ENCODE measurements at regions not wholly inside any gene's neighbourhood (a gene's known extent, or its start where the extent isn't known, plus 50 kb on each side); places are given as distances from the start of the nearest gene placed in this dataset.
"Not testable (repeated sequence)": the region's sequence is repeated elsewhere in the genome, so short reads cannot be mapped to it uniquely, and the experiment has no call there.

DNA sequence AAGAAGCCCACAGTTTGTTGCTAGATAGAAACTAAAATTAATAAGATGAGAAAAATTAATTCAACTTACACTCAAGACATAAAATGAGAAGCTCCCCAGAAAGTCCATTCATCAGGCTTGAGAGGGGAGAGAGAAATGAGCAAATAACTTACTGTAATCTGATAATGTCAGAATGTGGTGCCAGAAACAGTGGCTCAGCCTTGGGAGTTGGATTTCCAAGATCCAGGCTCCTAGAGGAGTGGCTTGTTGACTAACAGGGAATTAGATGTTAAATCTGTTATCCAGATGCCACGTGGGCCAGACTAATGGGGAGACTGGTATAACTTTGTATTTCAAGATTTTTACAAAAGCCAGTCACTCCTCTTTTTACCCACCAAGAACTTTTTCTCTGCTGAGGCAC, 458.2 kb downstream of the GADD45G start:
- no peak for DNase-seq (ENCODE audit: low spot score)

- no peak for DNase-seq (ENCODE audit: low spot score)
Observed at GRCh38 chr9:90064248-90064647, 459.4 kb downstream of the GADD45G start.

GRCh38 chr9:90064971-90065370, 460.2 kb downstream of the GADD45G start:
- no peak for DNase-seq (ENCODE audit: low spot score)

- DNase-seq (ENCODE audit: low spot score) = no peak
Observed at GRCh38 chr9:90065851-90066250, 461.0 kb downstream of the GADD45G start.

DNA sequence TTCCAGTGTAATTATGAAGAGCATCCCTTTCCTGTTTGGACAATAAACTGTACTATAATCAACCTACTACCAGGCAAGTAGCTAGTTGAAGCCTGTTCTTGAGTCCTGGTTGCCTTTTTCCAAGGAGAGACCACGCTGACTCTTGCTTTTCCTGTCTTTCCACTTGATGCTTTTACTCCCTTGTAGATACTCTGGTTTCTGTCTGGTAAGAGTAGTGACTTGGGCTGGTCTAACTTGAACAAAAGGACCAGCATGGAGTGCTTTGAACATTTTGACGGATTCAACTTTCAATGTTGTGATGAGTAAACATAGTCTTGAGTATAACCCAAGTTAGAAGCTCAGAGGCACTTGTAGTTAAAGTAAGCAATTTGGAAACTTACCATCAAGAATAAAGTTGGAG, 464.3 kb downstream of the GADD45G start:
- DNase-seq (ENCODE audit: low spot score) = no peak

DNA sequence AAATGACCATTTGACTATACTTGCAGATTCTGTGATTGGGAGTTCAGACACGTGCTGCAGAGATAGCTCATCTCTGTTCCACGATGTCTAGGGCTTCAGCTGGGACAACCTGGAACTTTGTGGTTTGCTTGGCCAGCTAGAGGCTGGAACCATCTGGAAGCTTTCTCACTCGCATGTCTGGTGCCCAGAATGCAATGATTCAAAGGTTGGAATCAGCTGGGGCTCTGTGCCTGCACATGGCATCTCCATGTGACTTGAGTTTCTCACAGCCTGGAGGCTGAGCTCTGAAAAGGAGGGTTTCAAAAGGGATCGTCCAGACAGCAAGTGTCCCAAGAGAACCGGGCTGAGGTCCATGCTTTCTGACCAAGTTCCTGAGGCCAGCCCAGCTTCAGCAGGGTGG, 465.2 kb downstream of the GADD45G start:
- no peak for DNase-seq (ENCODE audit: low spot score)

GRCh38 chr9:90070469-90070868, 465.7 kb downstream of the GADD45G start:
- no peak for DNase-seq (ENCODE audit: low spot score)

- no peak for DNase-seq (ENCODE audit: low spot score)
Observed at GRCh38 chr9:90070931-90071660, 466.3 kb downstream of the GADD45G start.

- no peak for DNase-seq (ENCODE audit: low spot score)
Observed at GRCh38 chr9:90073186-90073945, 468.6 kb downstream of the GADD45G start.

- DNase-seq (ENCODE audit: low spot score) = no peak
Observed at GRCh38 chr9:90074316-90074962, 469.6 kb downstream of the GADD45G start.

DNA sequence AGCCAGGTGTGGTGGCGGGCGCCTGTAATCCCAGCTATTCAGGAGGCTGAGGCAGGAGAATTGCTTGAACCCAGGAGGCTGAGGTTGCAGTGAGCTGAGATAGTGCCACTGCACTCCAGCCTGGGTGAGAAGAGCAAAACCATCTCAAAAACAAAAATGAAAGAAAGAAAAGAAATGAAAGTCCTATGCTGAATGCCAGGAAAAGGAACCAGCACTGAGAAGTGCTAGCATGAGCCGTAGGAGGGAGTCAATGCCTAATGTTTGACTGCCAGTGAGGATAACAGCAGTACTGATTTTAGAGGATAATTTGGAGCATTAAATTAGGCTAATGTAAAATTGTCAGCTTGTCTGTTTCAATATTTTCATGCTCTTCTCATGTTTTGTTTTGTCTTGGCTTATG, 472.8 kb downstream of the GADD45G start:
- DNase-seq (ENCODE audit: low spot score) = not testable (repeated sequence)

DNA sequence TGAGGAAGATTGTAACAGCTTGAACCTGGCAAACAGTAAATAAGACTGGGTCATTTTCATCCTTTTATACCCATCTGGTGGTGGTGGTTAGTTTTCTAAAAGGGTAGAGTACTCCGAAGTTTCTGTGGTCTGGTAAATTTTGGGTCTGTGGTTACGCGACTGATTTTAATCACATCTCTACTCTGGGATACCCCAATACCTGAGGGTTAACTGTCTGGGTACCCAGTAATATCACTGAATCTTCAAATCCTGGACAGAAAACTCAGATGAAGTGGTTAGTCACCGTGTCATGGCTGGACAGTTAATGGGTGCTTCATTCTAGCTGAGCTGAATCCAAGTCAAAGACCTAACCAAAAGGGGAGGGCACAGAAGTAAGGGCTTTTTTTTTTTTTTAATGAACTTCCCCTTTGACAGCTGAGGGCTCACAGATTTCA, 474.2 kb downstream of the GADD45G start:
- no peak for DNase-seq (ENCODE audit: low spot score)

GRCh38 chr9:90085633-90086032, 480.8 kb downstream of the GADD45G start:
- no peak for DNase-seq (ENCODE audit: low spot score)

- DNase-seq (ENCODE audit: low spot score) = no peak
Observed at GRCh38 chr9:90086101-90086511, 481.3 kb downstream of the GADD45G start.

DNA sequence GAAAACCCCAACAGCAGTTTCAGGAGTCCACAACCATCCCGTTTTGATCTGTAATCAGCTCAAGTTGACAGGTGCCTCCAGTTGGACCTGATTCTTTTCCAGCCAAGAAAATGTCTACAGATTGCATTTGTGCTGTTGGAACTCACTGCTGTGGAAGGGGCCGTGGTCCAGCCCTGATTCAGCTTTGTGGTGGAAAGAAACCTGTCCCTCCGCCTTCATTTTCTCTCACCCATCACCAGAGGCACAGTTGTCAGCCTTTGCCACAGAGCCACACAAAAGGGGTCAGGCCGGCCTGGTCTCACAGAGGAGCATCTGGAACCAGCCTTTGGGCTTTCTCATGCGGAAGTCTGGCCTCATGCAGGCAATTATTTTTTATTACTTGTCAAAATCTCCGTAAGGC, 483.6 kb downstream of the GADD45G start:
- no peak for DNase-seq (ENCODE audit: low spot score)

GRCh38 chr9:90088856-90089255, 484.0 kb downstream of the GADD45G start:
- no peak for DNase-seq (ENCODE audit: low spot score)

- DNase-seq (ENCODE audit: low spot score) = no peak
Observed at GRCh38 chr9:90090997-90091396, 486.2 kb downstream of the GADD45G start.

GRCh38 chr9:90092508-90092907, 487.7 kb downstream of the GADD45G start:
- no peak for DNase-seq (ENCODE audit: low spot score)

- DNase-seq (ENCODE audit: low spot score) = no peak
Observed at GRCh38 chr9:90095682-90096081, 490.9 kb downstream of the GADD45G start.

- DNase-seq (ENCODE audit: low spot score) = no peak
Observed at GRCh38 chr9:90097237-90097636, 492.4 kb downstream of the GADD45G start.

- no peak for DNase-seq (ENCODE audit: low spot score)
Observed at GRCh38 chr9:90098408-90098807, 493.6 kb downstream of the GADD45G start.

DNA sequence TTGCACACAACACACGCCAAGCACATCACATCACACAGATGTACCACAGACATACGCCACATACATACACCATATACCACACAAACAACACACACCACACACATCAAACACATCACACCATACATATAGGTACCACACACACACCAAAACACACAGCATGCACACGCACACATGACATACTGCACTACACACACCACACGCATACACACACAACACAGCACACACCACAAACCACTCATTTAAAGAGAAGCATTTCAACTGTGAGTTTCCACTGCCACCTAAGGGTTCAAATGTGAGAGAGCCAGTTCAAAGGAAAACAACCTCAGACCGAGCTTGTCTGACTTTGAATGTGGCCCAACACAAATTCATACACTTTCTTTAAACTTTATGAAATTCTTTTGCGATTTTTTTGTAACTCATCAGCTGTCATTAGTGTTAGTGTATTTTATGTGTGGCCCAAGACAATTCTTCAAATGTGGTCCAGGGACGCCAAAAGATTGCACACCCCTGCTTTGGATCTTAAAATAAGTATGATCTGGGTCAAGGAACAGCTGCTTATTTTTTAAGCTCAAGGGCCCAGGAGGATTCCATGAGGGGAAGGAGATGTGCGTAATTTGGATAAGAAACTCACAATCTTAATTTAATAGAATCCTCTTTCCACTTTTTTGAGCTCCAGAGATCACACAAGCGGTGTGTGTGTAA, 494.6 kb downstream of the GADD45G start:
- DNase-seq (ENCODE audit: low spot score) = no peak
